H1 (cell line): ENCODE measurements at regions not wholly inside any gene's neighbourhood (a gene's known extent, or its start where the extent isn't known, plus 50 kb on each side); places are given as distances from the start of the nearest gene placed in this dataset.

Experiments
- CTCF ChIA-PET: fragments of 300-600 bp; sonication (Branson Sonifier 250); formaldehyde crosslinking; loops from one replicate; lab custom pipeline; 2021; ENCODE audit not compliant: partially characterized antibody; lab: Charles Lee
- POLR2A ChIA-PET: fragments of 300-600 bp; sonication (Branson Sonifier 250); formaldehyde crosslinking; loops from one replicate; lab custom pipeline; 2021; ENCODE audit warnings: inconsistent platforms; ENCODE audit not compliant: partially characterized antibody; lab: Charles Lee
- DNase-seq, 2 experiments: peaks; one replicate each; pipeline versions ENCODE4 v3.0.0 to v3.0.0-alpha.2; 2010 to 2022; ENCODE audit warnings: low spot score in 2 of 2, low read depth in 1 of 2, mixed read lengths in 1 of 2
- FAIRE-seq: peaks from 2 replicates; lab custom pipeline; 2011; peaks lifted over from hg19 to GRCh38; lab: Jason Lieb, UNC
- H2AFZ ChIP-seq: 2 replicates; pipeline ENCODE4 v1.8.1; 2012; ENCODE audit warnings: low read length, inconsistent platforms
- H2AK5ac ChIP-seq: 2 replicates; pipeline ENCODE4 v1.6.1; 2013; ENCODE audit warnings: low read depth, low read length
- H2BK120ac ChIP-seq: replicated peaks from 2 replicates; pipeline ENCODE3; 2013; ENCODE audit warnings: low read depth, low read length, inconsistent platforms
- H2BK12ac ChIP-seq: 2 replicates; pipeline ENCODE4 v1.6.1; 2013; ENCODE audit warnings: low read depth, low read length
- H2BK15ac ChIP-seq: 2 replicates; pipeline ENCODE4 v1.6.1; 2013; ENCODE audit warnings: low read length
- H2BK20ac ChIP-seq: 2 replicates; pipeline ENCODE4 v1.6.1; 2013; ENCODE audit warnings: low read length
- H2BK5ac ChIP-seq: 2 replicates; pipeline ENCODE4 v1.6.1; 2013; ENCODE audit warnings: low read depth, low read length
- H3K14ac ChIP-seq: 2 replicates; pipeline ENCODE4 v1.6.1; 2013; ENCODE audit warnings: inconsistent platforms; ENCODE audit not compliant: insufficient read length
- H3K18ac ChIP-seq: 2 replicates; pipeline ENCODE4 v1.6.1; 2013; ENCODE audit warnings: low read length; ENCODE audit errors: extremely low read depth
- H3K23ac ChIP-seq: 2 replicates; pipeline ENCODE4 v1.6.1; 2013; ENCODE audit warnings: inconsistent platforms; ENCODE audit not compliant: insufficient read length
- H3K23me2 ChIP-seq: 2 replicates; pipeline ENCODE4 v1.6.1; 2013; ENCODE audit warnings: low read depth, low read length
- H3K27ac ChIP-seq: 2 replicates; pipeline ENCODE4 v1.6.1; 2011; ENCODE audit warnings: low read depth, low read length, inconsistent platforms
- H3K27me3 ChIP-seq, 4 experiments: replicated peaks in 1 of 4; 1 replicate in 1 of 4; 2 replicates in 3 of 4; pipeline versions ENCODE4 v1.6.1 to v1.8.1; 2011 to 2013; ENCODE audit warnings: low read length in 3 of 4, mild to moderate bottlenecking in 3 of 4, inconsistent platforms in 2 of 4, mixed read lengths in 2 of 4, moderate library complexity in 1 of 4; ENCODE audit not compliant: control insufficient read depth in 3 of 4, insufficient read depth in 3 of 4; ENCODE audit errors: extremely low read depth in 1 of 4
- H3K36me3 ChIP-seq, 4 experiments: 2 replicates each; pipeline versions ENCODE4 v1.6.1 to v1.8.1; 2011 to 2013; ENCODE audit warnings: mild to moderate bottlenecking in 4 of 4, low read length in 3 of 4, moderate library complexity in 2 of 4, control low read depth in 1 of 4, inconsistent platforms in 1 of 4; ENCODE audit not compliant: insufficient read depth in 4 of 4, control insufficient read depth in 2 of 4
- H3K4ac ChIP-seq: replicated peaks from 2 replicates; pipeline ENCODE3; 2013; ENCODE audit warnings: low read length, low read depth, mixed read lengths, inconsistent platforms; ENCODE audit not compliant: insufficient read length
- H3K4me1 ChIP-seq, 4 experiments: replicated peaks in 1 of 4; 1 replicate in 1 of 4; 2 replicates in 3 of 4; pipeline versions ENCODE4 v1.6.1 to v1.8.1; 2011 to 2013; ENCODE audit warnings: low read length in 3 of 4, inconsistent platforms in 2 of 4, mixed read lengths in 1 of 4; ENCODE audit not compliant: insufficient read depth in 4 of 4, control insufficient read depth in 3 of 4
- H3K4me2 ChIP-seq, 2 experiments: 2 replicates each; pipeline versions ENCODE4 v1.6.1 to v1.8.1; 2011 to 2013; ENCODE audit warnings: low read depth in 2 of 2, low read length in 2 of 2, control low read depth in 1 of 2, inconsistent platforms in 1 of 2, mild to moderate bottlenecking in 1 of 2; ENCODE audit not compliant: insufficient read depth in 1 of 2
- H3K4me3 ChIP-seq, 4 experiments: fragments of 200-600, 300-600 bp in 1 of 4; sonication (generic), shearing (Covaris generic), sonication (Bioruptor Twin) in 1 of 4; 2 replicates each; pipeline versions ENCODE4 v1.5.1 to v1.8.1; 2011 to 2016; ENCODE audit warnings: low read length in 4 of 4, low read depth in 3 of 4, control low read depth in 2 of 4, inconsistent platforms in 2 of 4, mild to moderate bottlenecking in 2 of 4, mixed read lengths in 1 of 4, moderate library complexity in 1 of 4; ENCODE audit not compliant: insufficient read depth in 2 of 4; ENCODE audit errors: extremely low read depth in 1 of 4
- H3K56ac ChIP-seq: replicated peaks from 2 replicates; pipeline ENCODE3; 2013; ENCODE audit warnings: low read depth, mild to moderate bottlenecking, mixed read lengths, low read length, inconsistent platforms; ENCODE audit not compliant: insufficient read length
- H3K79me1 ChIP-seq: 2 replicates; pipeline ENCODE4 v1.6.1; 2013; ENCODE audit warnings: low read depth, low read length, control low read depth
- H3K79me2 ChIP-seq, 2 experiments: 2 replicates each; pipeline versions ENCODE4 v1.6.1 to v1.8.1; 2012 to 2013; ENCODE audit warnings: low read length in 2 of 2, mild to moderate bottlenecking in 2 of 2, inconsistent platforms in 1 of 2; ENCODE audit not compliant: insufficient read depth in 2 of 2, control insufficient read depth in 1 of 2
- H3K9ac ChIP-seq, 4 experiments: replicated peaks in 1 of 4; 1 replicate in 1 of 4; 2 replicates in 3 of 4; pipeline versions ENCODE4 v1.6.1 to v1.8.1; 2011 to 2013; ENCODE audit warnings: low read depth in 3 of 4, low read length in 3 of 4, control low read depth in 2 of 4, mild to moderate bottlenecking in 2 of 4, moderate library complexity in 2 of 4, inconsistent platforms in 1 of 4; ENCODE audit errors: extremely low read depth in 1 of 4
- H3K9me3 ChIP-seq, 2 experiments: 2 replicates each; pipeline versions ENCODE4 v1.6.1 to v1.8.1; 2012 to 2013; ENCODE audit warnings: mild to moderate bottlenecking in 2 of 2, moderate library complexity in 2 of 2, control low read depth in 1 of 2, inconsistent platforms in 1 of 2, low read depth in 1 of 2, low read length in 1 of 2, mixed read lengths in 1 of 2; ENCODE audit not compliant: insufficient read depth in 2 of 2
- H4K20me1 ChIP-seq, 2 experiments: replicated peaks in 1 of 2; 2 replicates each; pipeline versions ENCODE3 to v1.8.1; 2011 to 2013; ENCODE audit warnings: inconsistent platforms in 2 of 2, low read length in 2 of 2, mild to moderate bottlenecking in 1 of 2; ENCODE audit not compliant: insufficient read depth in 2 of 2, control insufficient read depth in 1 of 2
- H4K5ac ChIP-seq: 2 replicates; pipeline ENCODE4 v1.6.1; 2013; ENCODE audit warnings: low read length, low read depth, mixed read lengths, inconsistent platforms; ENCODE audit not compliant: insufficient read length
- H4K8ac ChIP-seq: 2 replicates; pipeline ENCODE4 v1.8.0; 2013; ENCODE audit warnings: mild to moderate bottlenecking, moderate library complexity, low read length, inconsistent platforms; ENCODE audit not compliant: insufficient read depth; ENCODE audit errors: extremely low read depth
- H4K91ac ChIP-seq: replicated peaks from 2 replicates; pipeline ENCODE3; 2013; ENCODE audit warnings: low read length, mixed read lengths, inconsistent platforms; ENCODE audit not compliant: insufficient read length
- KDM1A ChIP-seq: fragments of 200-600, 300-600 bp; sonication (generic); IDR thresholded peaks from 2 replicates; pipeline ENCODE4 v1.7.1; 2016; ENCODE audit warnings: mild to moderate bottlenecking, low read length, borderline replicate concordance
- WGBS, 2 experiments: shearing (Covaris generic) in 1 of 2; methylation state at CpG; one replicate each; pipeline versions ENCODE4 v1.1.6 to v1.1.7; 2013 to 2015; ENCODE audit warnings: low lambda C conversion rate in 2 of 2, mixed read lengths in 2 of 2, inconsistent platforms in 1 of 2, low coverage in 1 of 2, missing lambda C conversion rate in 1 of 2; ENCODE audit not compliant: insufficient replicate concordance in 2 of 2, insufficient coverage in 1 of 2, insufficient read length in 1 of 2; ENCODE audit errors: extremely low coverage in 1 of 2, missing lambda C conversion rate in 1 of 2; 5-methylcytosine and 5-hydroxymethylcytosine counted together

DNA sequence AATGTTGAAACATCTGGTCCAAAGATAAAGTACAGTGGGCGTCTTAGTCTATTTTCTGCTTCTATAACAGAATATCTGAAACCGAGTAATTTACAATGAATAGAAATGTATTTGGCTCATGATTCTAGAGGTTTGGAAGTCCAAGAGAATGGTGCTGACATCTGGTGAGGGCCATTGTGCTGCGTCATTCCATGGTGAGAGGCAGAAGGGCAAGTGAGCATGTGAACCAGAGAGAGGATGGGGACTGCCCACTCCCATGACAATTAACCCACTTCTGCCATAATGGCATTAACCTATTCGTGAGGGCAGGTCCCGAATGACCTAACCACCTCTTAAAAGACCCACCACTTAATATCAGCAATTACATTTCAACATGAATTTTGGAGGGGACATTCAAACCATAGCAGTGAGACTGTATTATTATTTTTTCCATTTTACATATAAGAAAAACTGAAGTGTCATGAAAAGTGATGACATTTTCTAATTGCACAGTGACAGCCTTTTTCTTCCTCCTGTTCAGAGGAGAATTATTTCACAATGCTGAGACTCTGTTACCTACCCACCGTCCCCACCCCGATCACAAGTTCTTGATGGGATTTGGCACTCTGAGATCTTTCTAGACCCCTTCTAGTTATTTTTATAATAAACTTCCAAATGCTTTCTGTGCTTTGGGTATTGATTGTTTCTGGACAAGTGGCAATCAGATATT is 238.8 kb downstream of the RPLP1 start:
- Histone ChIP-seq H2BK5ac (no peak overlapping the region), H3K23me2 (no peaks in the 10 kb centered on the region), H3K79me1 (no peaks in the 10 kb centered on the region), H2BK15ac (no peak overlapping the region), H2AK5ac (no peak overlapping the region), H3K9ac (no peak overlapping the region), H3K27me3 (no peaks in the 10 kb centered on the region), H4K8ac (no peak overlapping the region), H3K14ac (no peak overlapping the region), H3K27ac (no peak overlapping the region), H4K5ac (no peak overlapping the region), H3K4ac (no peak overlapping the region), H3K18ac (no peak overlapping the region), H3K4me2 (no peak overlapping the region), H4K20me1 (no peaks in the 10 kb centered on the region), H2BK20ac (no peak overlapping the region), H3K79me2 (no peaks in the 10 kb centered on the region), H4K91ac (no peak overlapping the region), H3K4me3 (no peak overlapping the region), H2BK12ac (no peak overlapping the region), H3K9me3 (0 out of 4 replicates have a peak, but pooled peaks cover 3% of the 10 kb centered on the region in 2 experiments), H3K56ac (no peak overlapping the region), H2AFZ (no peak overlapping the region), H3K36me3 (no peaks in the 10 kb centered on the region), H3K4me1 (no peaks in the 10 kb centered on the region), H3K23ac (no peak overlapping the region), H2BK120ac (no peak overlapping the region)
- ChIA-PET CTCF (no interaction called here), POLR2A (no interaction called here)
- DNase-seq = no peak
- 85% methylated on average over 7 of the region's 7 CpGs; no CpG with 5 or more reads in 1 of the 2 experiments for WGBS, 2 experiments
- FAIRE-seq = no peak
- no peak for TF ChIP-seq KDM1A
